CD14-positive monocyte (primary cell): ENCODE measurements at regions not wholly inside any gene's neighbourhood (a gene's known extent, or its start where the extent isn't known, plus 50 kb on each side); places are given as distances from the start of the nearest gene placed in this dataset.

ENCODE experiments used
- DNase-seq, 3 donors: peaks; one replicate each; pipeline ENCODE4 v3.0.0-alpha.2; 2011 to 2022
- H2AFZ ChIP-seq: 2 replicates; pipeline ENCODE4 v1.6.0; 2012; ENCODE audit warnings: mild to moderate bottlenecking, low read depth, low read length, inconsistent platforms; ENCODE audit not compliant: insufficient read depth, poor library complexity, severe bottlenecking
- H3K27ac ChIP-seq, 2 donors: 1 replicate in 1 of 2; 2 replicates in 1 of 2; pipeline ENCODE4 v1.5.1; 2012 to 2013; ENCODE audit warnings: low read length in 2 of 2, control low read depth in 1 of 2, inconsistent platforms in 1 of 2, low read depth in 1 of 2, mild to moderate bottlenecking in 1 of 2
- H3K27me3 ChIP-seq, 2 donors: one replicate each; pipeline versions ENCODE4 v1.6.0 to v1.6.1; 2011 to 2013; ENCODE audit warnings: low read length in 2 of 2; ENCODE audit not compliant: control insufficient read depth in 2 of 2, insufficient read depth in 2 of 2
- H3K36me3 ChIP-seq, 2 donors: replicated peaks in 1 of 2; 1 replicate in 1 of 2; 2 replicates in 1 of 2; pipeline versions ENCODE4 v1.5.1 to v1.6.1; 2012 to 2013; ENCODE audit warnings: low read length in 2 of 2, control low read depth in 1 of 2, inconsistent platforms in 1 of 2, mild to moderate bottlenecking in 1 of 2; ENCODE audit not compliant: insufficient read depth in 2 of 2, control insufficient read depth in 1 of 2
- H3K4me1 ChIP-seq, 2 donors: 1 replicate in 1 of 2; 2 replicates in 1 of 2; pipeline versions ENCODE4 v1.5.1 to v1.6.1; 2012 to 2013; ENCODE audit warnings: low read length in 2 of 2, control low read depth in 1 of 2, inconsistent platforms in 1 of 2, mild to moderate bottlenecking in 1 of 2, moderate library complexity in 1 of 2; ENCODE audit not compliant: insufficient read depth in 2 of 2, control insufficient read depth in 1 of 2
- H3K4me2 ChIP-seq: replicated peaks from 2 replicates; pipeline ENCODE3; 2012; ENCODE audit warnings: low read length, moderate library complexity, mild to moderate bottlenecking; ENCODE audit not compliant: poor library complexity, severe bottlenecking; ENCODE audit errors: extremely low read depth
- H3K4me3 ChIP-seq, 3 experiments: fragments of 200-600 bp in 1 of 3; sonication (generic) in 1 of 3; replicated peaks in 1 of 3; 1 replicate in 2 of 3; 2 replicates in 1 of 3; pipeline ENCODE4 v1.5.1; 2011 to 2013; ENCODE audit warnings: low read length in 3 of 3, mild to moderate bottlenecking in 3 of 3, control low read depth in 2 of 3, low read depth in 2 of 3, inconsistent platforms in 1 of 3, moderate library complexity in 1 of 3
- H3K79me2 ChIP-seq: 2 replicates; pipeline ENCODE4 v1.6.0; 2012; ENCODE audit warnings: mild to moderate bottlenecking, control low read depth, inconsistent platforms, low read length, moderate library complexity; ENCODE audit not compliant: insufficient read depth
- H3K9ac ChIP-seq: 2 replicates; pipeline ENCODE4 v1.6.0; 2017; ENCODE audit warnings: low read length, mild to moderate bottlenecking; ENCODE audit not compliant: insufficient read depth, poor library complexity, severe bottlenecking
- H3K9me3 ChIP-seq, 2 donors: replicated peaks in 1 of 2; 1 replicate in 1 of 2; 2 replicates in 1 of 2; pipeline versions ENCODE4 v1.5.1 to v1.6.1; 2012 to 2013; ENCODE audit warnings: low read length in 2 of 2, control low read depth in 1 of 2; ENCODE audit not compliant: control insufficient read depth in 1 of 2, insufficient read depth in 1 of 2
- H4K20me1 ChIP-seq: 2 replicates; pipeline ENCODE4 v1.6.0; 2012; ENCODE audit warnings: mild to moderate bottlenecking, low read length, control low read depth, moderate library complexity; ENCODE audit not compliant: insufficient read depth
- H3K27ac Mint-ChIP-seq, 7 donors: one replicate each; pipeline ENCODE4 v1.8.0; 2020; ENCODE audit warnings: mild to moderate bottlenecking in 7 of 7, mixed read lengths in 7 of 7, moderate library complexity in 6 of 7, inconsistent platforms in 2 of 7
- H3K27me3 Mint-ChIP-seq, 3 donors: one replicate each; pipeline ENCODE4 v1.8.0; 2021 to 2022; ENCODE audit warnings: low read depth in 3 of 3, mild to moderate bottlenecking in 3 of 3, mixed read lengths in 3 of 3, moderate library complexity in 3 of 3, inconsistent platforms in 1 of 3
- H3K36me3 Mint-ChIP-seq, 2 donors: one replicate each; pipeline ENCODE4 v1.8.0; 2020; ENCODE audit warnings: mixed read lengths in 2 of 2, inconsistent platforms in 1 of 2, mild to moderate bottlenecking in 1 of 2
- H3K4me1 Mint-ChIP-seq: one replicate; pipeline ENCODE4 v1.8.0; 2020; ENCODE audit warnings: mild to moderate bottlenecking, mixed read lengths
- H3K4me3 Mint-ChIP-seq, 2 donors: one replicate each; pipeline ENCODE4 v1.8.0; 2020; ENCODE audit warnings: mild to moderate bottlenecking in 2 of 2, mixed read lengths in 2 of 2, moderate library complexity in 1 of 2
- H3K9me3 Mint-ChIP-seq, 7 donors: one replicate each; pipeline ENCODE4 v1.8.0; 2020 to 2022; ENCODE audit warnings: mixed read lengths in 7 of 7, mild to moderate bottlenecking in 6 of 7, moderate library complexity in 6 of 7, inconsistent platforms in 2 of 7
- WGBS: methylation state at CpG from one replicate; pipeline ENCODE4 v1.1.5; 2013; ENCODE audit warnings: missing lambda C conversion rate; ENCODE audit not compliant: insufficient coverage; 5-methylcytosine and 5-hydroxymethylcytosine counted together
- intact Hi-C, 2 donors: fragments of 100-400 bp; cut with micrococcal nuclease; formaldehyde crosslinking; loops; one replicate each; pipeline versions ENCODE4 v1.15.0 to v1.15.1; 2023
- TF ChIP-seq, protein P1 (sequence below): fragments of 200-600 bp; IDR thresholded peaks from one replicate; pipeline ENCODE4 v1.8.0; 2022; ENCODE audit warnings: antibody characterized with exemption, mild to moderate bottlenecking

DNA sequence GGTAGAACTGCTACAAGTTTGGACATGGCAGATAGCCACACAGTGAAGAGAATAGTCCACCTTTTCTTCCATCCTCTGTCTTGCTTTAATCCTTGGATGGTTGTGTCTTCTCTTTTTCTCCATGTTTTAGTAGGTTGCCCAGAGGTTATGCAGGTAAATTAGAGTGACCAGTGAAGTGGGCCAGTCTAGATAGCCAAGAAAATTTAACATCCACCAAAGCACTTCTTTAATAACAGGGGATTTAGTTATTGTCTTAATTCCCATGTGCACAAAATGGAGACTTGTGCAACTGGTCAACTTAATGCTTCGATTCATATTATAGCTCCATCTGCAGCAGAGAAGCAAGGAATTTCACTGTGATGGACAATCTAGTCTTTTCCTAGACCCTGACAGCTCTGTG, 58.8 kb upstream of the RCN1 start:
- intact Hi-C loops: no loop called here
- H4K20me1 ChIP-seq: no peaks in the 10 kb centered on the region
- H3K4me1 ChIP-seq: peaks cover 19 to 41% of the 10 kb centered on the region in 2 donors
- H3K27ac ChIP-seq: peak overlapping the region in 1 of 2 donors; percentile 80
- Mint-ChIP-seq H3K9me3 (peaks cover 0 to 3% (median 0%) of the 10 kb centered on the region in 7 donors), H3K4me1 (peaks cover 38% of the 10 kb centered on the region), H3K27ac (peak overlapping the region in 3 of 7 donors; percentile 5 to 67 (median 35)), H3K4me3 (no peak overlapping the region), H3K36me3 (no peaks in the 10 kb centered on the region), H3K27me3 (peaks cover 0 to 1% (median 0%) of the 10 kb centered on the region in 3 donors)
- no peaks in the 10 kb centered on the region for H3K79me2 ChIP-seq
- H3K36me3 ChIP-seq: no peaks in the 10 kb centered on the region
- TF ChIP-seq, protein P1, sequence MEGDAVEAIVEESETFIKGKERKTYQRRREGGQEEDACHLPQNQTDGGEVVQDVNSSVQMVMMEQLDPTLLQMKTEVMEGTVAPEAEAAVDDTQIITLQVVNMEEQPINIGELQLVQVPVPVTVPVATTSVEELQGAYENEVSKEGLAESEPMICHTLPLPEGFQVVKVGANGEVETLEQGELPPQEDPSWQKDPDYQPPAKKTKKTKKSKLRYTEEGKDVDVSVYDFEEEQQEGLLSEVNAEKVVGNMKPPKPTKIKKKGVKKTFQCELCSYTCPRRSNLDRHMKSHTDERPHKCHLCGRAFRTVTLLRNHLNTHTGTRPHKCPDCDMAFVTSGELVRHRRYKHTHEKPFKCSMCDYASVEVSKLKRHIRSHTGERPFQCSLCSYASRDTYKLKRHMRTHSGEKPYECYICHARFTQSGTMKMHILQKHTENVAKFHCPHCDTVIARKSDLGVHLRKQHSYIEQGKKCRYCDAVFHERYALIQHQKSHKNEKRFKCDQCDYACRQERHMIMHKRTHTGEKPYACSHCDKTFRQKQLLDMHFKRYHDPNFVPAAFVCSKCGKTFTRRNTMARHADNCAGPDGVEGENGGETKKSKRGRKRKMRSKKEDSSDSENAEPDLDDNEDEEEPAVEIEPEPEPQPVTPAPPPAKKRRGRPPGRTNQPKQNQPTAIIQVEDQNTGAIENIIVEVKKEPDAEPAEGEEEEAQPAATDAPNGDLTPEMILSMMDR: no peak
- no peak for DNase-seq
- 88% methylated on average over 1 of the region's 1 CpG for WGBS
- peak overlapping the region in 1 of 3 experiments; percentile 30 for H3K4me3 ChIP-seq
- no peaks in the 10 kb centered on the region for H3K9me3 ChIP-seq
- H3K9ac ChIP-seq: no peak overlapping the region
- peak overlapping the region; percentile 59 for H3K4me2 ChIP-seq
- no peaks in the 10 kb centered on the region for H3K27me3 ChIP-seq
- H2AFZ ChIP-seq: peak overlapping the region; percentile 7

DNA sequence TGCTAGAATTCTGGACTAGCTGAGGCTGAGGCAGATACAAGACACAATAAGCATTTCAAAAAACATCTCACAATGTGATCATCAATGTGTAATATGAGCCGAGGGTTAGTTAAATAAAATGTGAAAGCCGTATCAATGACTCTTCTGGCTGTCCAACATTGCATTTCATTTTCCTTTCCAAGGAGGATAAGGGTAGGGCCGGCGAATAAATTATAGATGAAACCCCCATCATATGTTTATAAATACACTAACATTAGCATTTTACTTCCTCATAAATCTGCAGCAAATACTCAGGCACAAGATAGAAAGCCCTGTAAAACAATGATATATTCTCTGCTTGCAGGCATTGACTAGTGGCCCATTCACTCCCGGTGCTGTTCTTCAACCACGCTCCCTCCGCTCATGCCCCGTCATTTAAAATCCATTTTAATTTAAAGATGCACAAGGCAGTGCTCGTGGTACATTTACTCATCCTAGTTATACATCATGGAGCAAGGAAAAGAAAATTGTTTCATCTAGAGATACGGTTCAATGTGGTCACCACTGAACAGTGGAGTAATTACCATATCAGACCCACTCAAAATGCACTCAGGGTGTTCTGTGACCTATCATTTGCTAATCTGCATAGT, 59.9 kb upstream of the RCN1 start:
- Histone ChIP-seq H3K4me3 (no peak overlapping the region), H3K36me3 (no peaks in the 10 kb centered on the region), H3K4me1 (peaks cover 19 to 41% of the 10 kb centered on the region in 2 donors), H4K20me1 (no peaks in the 10 kb centered on the region), H3K27ac (no peak overlapping the region), H3K79me2 (no peaks in the 10 kb centered on the region), H3K27me3 (no peaks in the 10 kb centered on the region), H2AFZ (no peak overlapping the region), H3K4me2 (no peak overlapping the region), H3K9ac (no peak overlapping the region), H3K9me3 (no peaks in the 10 kb centered on the region)
- Mint-ChIP-seq H3K4me1 (peaks cover 38% of the 10 kb centered on the region), H3K27me3 (peaks cover under 1 to 2% (median 2%) of the 10 kb centered on the region in 3 donors), H3K9me3 (peaks cover 0 to 3% (median 0%) of the 10 kb centered on the region in 7 donors), H3K27ac (no peak overlapping the region), H3K36me3 (no peaks in the 10 kb centered on the region), H3K4me3 (no peak overlapping the region)
- no peak for DNase-seq
- WGBS: 95% methylated on average over 4 of the region's 10 CpGs
- TF ChIP-seq, protein P1: no peak
- intact Hi-C loops: no loop called here
